Nephron progenitor cell (in vitro differentiated cells): ENCODE measurements at regions not wholly inside any gene's neighbourhood (a gene's known extent, or its start where the extent isn't known, plus 50 kb on each side); places are given as distances from the start of the nearest gene placed in this dataset.

Experiments
- DNase-seq: peaks from one replicate; pipeline ENCODE4 v3.0.0; 2021
- H3K27ac Mint-ChIP-seq: 2 replicates; pipeline ENCODE4 v1.8.0; 2021; ENCODE audit warnings: mild to moderate bottlenecking, moderate library complexity, mixed read lengths
- H3K27me3 Mint-ChIP-seq: 2 replicates; pipeline ENCODE4 v1.8.0; 2021; ENCODE audit warnings: mild to moderate bottlenecking, low read depth, mixed read lengths; ENCODE audit not compliant: poor library complexity
- H3K36me3 Mint-ChIP-seq: 2 replicates; pipeline ENCODE4 v1.8.0; 2021; ENCODE audit warnings: low read depth, mixed read lengths
- H3K4me1 Mint-ChIP-seq: 2 replicates; pipeline ENCODE4 v1.8.0; 2021; ENCODE audit warnings: mixed read lengths
- H3K4me3 Mint-ChIP-seq: 2 replicates; pipeline ENCODE4 v1.8.0; 2021; ENCODE audit warnings: mild to moderate bottlenecking, moderate library complexity, mixed read lengths
- H3K9me3 Mint-ChIP-seq: 2 replicates; pipeline ENCODE4 v1.8.0; 2021; ENCODE audit warnings: mild to moderate bottlenecking, moderate library complexity, mixed read lengths
- CTCF ChIP-seq: fragments of 200-600 bp; sonication (generic); IDR thresholded peaks from 2 replicates; pipeline ENCODE4 v1.5.0; 2021; ENCODE audit warnings: antibody characterized with exemption

- Mint-ChIP-seq H3K27ac (no peak overlapping the region), H3K36me3 (no peaks in the 10 kb centered on the region), H3K4me1 (peaks cover 21% of the 10 kb centered on the region), H3K4me3 (no peak overlapping the region), H3K9me3 (peaks cover 19% of the 10 kb centered on the region), H3K27me3 (peaks cover 8% of the 10 kb centered on the region)
- no peak for TF ChIP-seq CTCF
- no peak for DNase-seq
Observed at GRCh38 chr21:43320526-43320925, 106.4 kb downstream of the SIK1 start.

- Mint-ChIP-seq H3K27me3 (peaks cover 5% of the 10 kb centered on the region), H3K4me1 (peaks cover 18% of the 10 kb centered on the region), H3K36me3 (no peaks in the 10 kb centered on the region), H3K27ac (peak overlapping the region; percentile 36), H3K9me3 (peaks cover 19% of the 10 kb centered on the region), H3K4me3 (no peak overlapping the region)
- no peak for TF ChIP-seq CTCF
- DNase-seq, result no peak
Observed at GRCh38 chr21:43318841-43319781, 107.8 kb downstream of the SIK1 start.

GRCh38 chr21:43318368-43318767 is 108.6 kb downstream of the SIK1 start:
- peaks cover 3% of the 10 kb centered on the region for H3K27me3 Mint-ChIP-seq
- no peak overlapping the region for H3K4me3 Mint-ChIP-seq
- H3K27ac Mint-ChIP-seq, result no peak overlapping the region
- peaks cover 19% of the 10 kb centered on the region for H3K9me3 Mint-ChIP-seq
- no peaks in the 10 kb centered on the region for H3K36me3 Mint-ChIP-seq
- TF ChIP-seq CTCF, result no peak
- no peak for DNase-seq
- peaks cover 22% of the 10 kb centered on the region for H3K4me1 Mint-ChIP-seq

GRCh38 chr21:43317959-43318358 is 109.0 kb downstream of the SIK1 start:
- no peak for DNase-seq
- no peaks in the 10 kb centered on the region for H3K36me3 Mint-ChIP-seq
- H3K9me3 Mint-ChIP-seq, result peaks cover 19% of the 10 kb centered on the region
- peaks cover 26% of the 10 kb centered on the region for H3K4me1 Mint-ChIP-seq
- no peak for TF ChIP-seq CTCF
- H3K27me3 Mint-ChIP-seq, result peaks cover 3% of the 10 kb centered on the region
- H3K27ac Mint-ChIP-seq, result no peak overlapping the region
- H3K4me3 Mint-ChIP-seq, result no peak overlapping the region

- DNase-seq, result no peak
- Mint-ChIP-seq H3K4me3 (no peak overlapping the region), H3K4me1 (peaks cover 32% of the 10 kb centered on the region), H3K27ac (no peak overlapping the region), H3K9me3 (peaks cover 19% of the 10 kb centered on the region), H3K36me3 (no peaks in the 10 kb centered on the region), H3K27me3 (no peaks in the 10 kb centered on the region)
- no peak for TF ChIP-seq CTCF
Observed at GRCh38 chr21:43317254-43317748, 109.6 kb downstream of the SIK1 start.
